ENCODE measurements at regions not wholly inside any gene's neighbourhood (a gene's known extent, or its start where the extent isn't known, plus 50 kb on each side); places are given as distances from the start of the nearest gene placed in this dataset.
"Not testable (repeated sequence)": the region's sequence is repeated elsewhere in the genome, so short reads cannot be mapped to it uniquely, and the experiment has no call there.

- Histone ChIP-seq H3K4me2 (ENCODE audit: low read length) (no peak overlapping the region), H3F3A (ENCODE audit: control insufficient read depth, insufficient read depth) (no peaks in the 10 kb centered on the region), H4K20me1 (ENCODE audit: control insufficient read depth, insufficient read depth, low read depth, low read length) (no peaks in the 10 kb centered on the region), H3K36me3 (ENCODE audit: control insufficient read depth, low read length) (no peaks in the 10 kb centered on the region), H3K9me2 (replicated peaks; ENCODE audit: control insufficient read depth, low read length) (no peaks in the 10 kb centered on the region), H3K27me3 (ENCODE audit: control insufficient read depth, low read length) (no peaks in the 10 kb centered on the region), H3K27ac (ENCODE audit: low read depth, low read length) (no peak overlapping the region), H3K4me3 (ENCODE audit: low read length) (no peak overlapping the region), H3K4me1 (ENCODE audit: control insufficient read depth, low read length) (no peaks in the 10 kb centered on the region), H3K79me2 (ENCODE audit: control insufficient read depth, low read length) (no peaks in the 10 kb centered on the region), H3K9me3 (ENCODE audit: control insufficient read depth, insufficient read depth, low read length) (no peaks in the 10 kb centered on the region)
- TF ChIP-seq CTCF (IDR thresholded peaks at IDR 0.05; ENCODE audit: low read depth, low read length, poor library complexity, severe bottlenecking) (no peak), EZH2phosphoT487 (IDR thresholded peaks at IDR 0.05; ENCODE audit: borderline replicate concordance, low read length) (no peak)
Measured at GRCh38 chr3:148554367-148554766, 143.3 kb upstream of the AGTR1 start.

- Histone ChIP-seq H3K79me2 (ENCODE audit: control insufficient read depth, low read length) (no peaks in the 10 kb centered on the region), H4K20me1 (ENCODE audit: control insufficient read depth, insufficient read depth, low read depth, low read length) (no peaks in the 10 kb centered on the region), H3K9me2 (replicated peaks; ENCODE audit: control insufficient read depth, low read length) (no peaks in the 10 kb centered on the region), H3K9me3 (ENCODE audit: control insufficient read depth, insufficient read depth, low read length) (no peaks in the 10 kb centered on the region), H3K27me3 (ENCODE audit: control insufficient read depth, low read length) (no peaks in the 10 kb centered on the region), H3K4me3 (ENCODE audit: low read length) (no peak overlapping the region), H3K4me1 (ENCODE audit: control insufficient read depth, low read length) (no peaks in the 10 kb centered on the region), H3K27ac (ENCODE audit: low read depth, low read length) (no peak overlapping the region), H3K4me2 (ENCODE audit: low read length) (no peak overlapping the region), H3F3A (ENCODE audit: control insufficient read depth, insufficient read depth) (no peaks in the 10 kb centered on the region), H3K36me3 (ENCODE audit: control insufficient read depth, low read length) (no peaks in the 10 kb centered on the region)
- TF ChIP-seq CTCF (IDR thresholded peaks at IDR 0.05; ENCODE audit: low read depth, low read length, poor library complexity, severe bottlenecking) = no peak
- TF ChIP-seq EZH2phosphoT487 (IDR thresholded peaks at IDR 0.05; ENCODE audit: borderline replicate concordance, low read length) = no peak
Measured at GRCh38 chr3:148556664-148557063, 141.0 kb upstream of the AGTR1 start.

- not testable (repeated sequence) for H3K27ac ChIP-seq (ENCODE audit: low read depth, low read length); H4K20me1 ChIP-seq (ENCODE audit: control insufficient read depth, insufficient read depth, low read depth, low read length); H3K9me3 ChIP-seq (ENCODE audit: control insufficient read depth, insufficient read depth, low read length); H3K4me2 ChIP-seq (ENCODE audit: low read length); H3K27me3 ChIP-seq (ENCODE audit: control insufficient read depth, low read length); H3K4me1 ChIP-seq (ENCODE audit: control insufficient read depth, low read length); H3K4me3 ChIP-seq (ENCODE audit: low read length); H3K9me2 ChIP-seq (replicated peaks; ENCODE audit: control insufficient read depth, low read length); H3F3A ChIP-seq (ENCODE audit: control insufficient read depth, insufficient read depth); H3K36me3 ChIP-seq (ENCODE audit: control insufficient read depth, low read length); H3K79me2 ChIP-seq (ENCODE audit: control insufficient read depth, low read length)
Measured at GRCh38 chr3:148577579-148577978, 120.1 kb upstream of the AGTR1 start.

- H3K9me2 ChIP-seq (replicated peaks; ENCODE audit: control insufficient read depth, low read length) = no peaks in the 10 kb centered on the region
- no peaks in the 10 kb centered on the region for H4K20me1 ChIP-seq (ENCODE audit: control insufficient read depth, insufficient read depth, low read depth, low read length)
- no peak overlapping the region for H3K27ac ChIP-seq (ENCODE audit: low read depth, low read length)
- H3K4me3 ChIP-seq (ENCODE audit: low read length) = no peak overlapping the region
- TF ChIP-seq EZH2phosphoT487 (IDR thresholded peaks at IDR 0.05; ENCODE audit: borderline replicate concordance, low read length) (no peak), CTCF (IDR thresholded peaks at IDR 0.05; ENCODE audit: low read depth, low read length, poor library complexity, severe bottlenecking) (no peak)
- H3F3A ChIP-seq (ENCODE audit: control insufficient read depth, insufficient read depth) = no peaks in the 10 kb centered on the region
- H3K4me1 ChIP-seq (ENCODE audit: control insufficient read depth, low read length) = no peaks in the 10 kb centered on the region
- H3K36me3 ChIP-seq (ENCODE audit: control insufficient read depth, low read length) = no peaks in the 10 kb centered on the region
- H3K4me2 ChIP-seq (ENCODE audit: low read length) = no peak overlapping the region
- H3K27me3 ChIP-seq (ENCODE audit: control insufficient read depth, low read length) = no peaks in the 10 kb centered on the region
- H3K9me3 ChIP-seq (ENCODE audit: control insufficient read depth, insufficient read depth, low read length) = no peaks in the 10 kb centered on the region
- no peaks in the 10 kb centered on the region for H3K79me2 ChIP-seq (ENCODE audit: control insufficient read depth, low read length)
Measured at GRCh38 chr3:148582126-148582525, 115.6 kb upstream of the AGTR1 start.
